ENCODE measurements at regions not wholly inside any gene's neighbourhood (a gene's known extent, or its start where the extent isn't known, plus 50 kb on each side); places are given as distances from the start of the nearest gene placed in this dataset.
"Not testable (repeated sequence)": the region's sequence is repeated elsewhere in the genome, so short reads cannot be mapped to it uniquely, and the experiment has no call there.

- no peak for TF ChIP-seq CTCF (IDR thresholded peaks at IDR 0.05; ENCODE audit: low read depth, low read length)
- H3K4me3 ChIP-seq (ENCODE audit: low read depth, low read length): no peak overlapping the region
- peak; percentile 53 for DNase-seq (ENCODE audit: low read depth, low spot score)
- in situ Hi-C loops (cut with HindIII; ENCODE audit: low sequenced_read_pairs): no loop called here
Measured at GRCh38 chr5:92613546-92613945, 967.5 kb downstream of the NR2F1-AS1 start.

GRCh38 chr5:92610435-92610834 lies 970.6 kb downstream of the NR2F1-AS1 start:
- DNase-seq (ENCODE audit: low read depth, low spot score); H3K4me3 ChIP-seq (ENCODE audit: low read depth, low read length); in situ Hi-C loops (cut with HindIII; ENCODE audit: low sequenced_read_pairs): not testable (repeated sequence)

- no peak for TF ChIP-seq CTCF (IDR thresholded peaks at IDR 0.05; ENCODE audit: low read depth, low read length)
- no peak overlapping the region for H3K4me3 ChIP-seq (ENCODE audit: low read depth, low read length)
- DNase-seq (ENCODE audit: low read depth, low spot score): no peak
- in situ Hi-C loops (cut with HindIII; ENCODE audit: low sequenced_read_pairs): no loop called here
Measured at GRCh38 chr5:92605591-92605990, 975.4 kb downstream of the NR2F1-AS1 start.

- TF ChIP-seq CTCF (IDR thresholded peaks at IDR 0.05; ENCODE audit: low read depth, low read length): no peak
- H3K4me3 ChIP-seq (ENCODE audit: low read depth, low read length): no peak overlapping the region
- in situ Hi-C loops (cut with HindIII; ENCODE audit: low sequenced_read_pairs): no loop called here
- no peak for DNase-seq (ENCODE audit: low read depth, low spot score)
Measured at GRCh38 chr5:92599217-92599810, 981.7 kb downstream of the NR2F1-AS1 start.

GRCh38 chr5:92594031-92594430 lies 987.0 kb downstream of the NR2F1-AS1 start:
- no peak for TF ChIP-seq CTCF (IDR thresholded peaks at IDR 0.05; ENCODE audit: low read depth, low read length)
- H3K4me3 ChIP-seq (ENCODE audit: low read depth, low read length): no peak overlapping the region
- in situ Hi-C loops (cut with HindIII; ENCODE audit: low sequenced_read_pairs): no loop called here
- DNase-seq (ENCODE audit: low read depth, low spot score): no peak

GRCh38 chr5:92588876-92589275 lies 992.1 kb downstream of the NR2F1-AS1 start:
- DNase-seq (ENCODE audit: low read depth, low spot score): no peak
- TF ChIP-seq CTCF (IDR thresholded peaks at IDR 0.05; ENCODE audit: low read depth, low read length): no peak
- in situ Hi-C loops (cut with HindIII; ENCODE audit: low sequenced_read_pairs): no loop called here
- no peak overlapping the region for H3K4me3 ChIP-seq (ENCODE audit: low read depth, low read length)

GRCh38 chr5:92581690-92582089 lies 999.3 kb downstream of the NR2F1-AS1 start:
- no peak for TF ChIP-seq CTCF (IDR thresholded peaks at IDR 0.05; ENCODE audit: low read depth, low read length)
- in situ Hi-C loops (cut with HindIII; ENCODE audit: low sequenced_read_pairs): no loop called here
- no peak for DNase-seq (ENCODE audit: low read depth, low spot score)

More at GRCh38 chr5:92581690-92582089, 999.3 kb downstream of the NR2F1-AS1 start:
- H3K4me3 ChIP-seq (ENCODE audit: low read depth, low read length): no peak overlapping the region
